ENCODE measurements at regions not wholly inside any gene's neighbourhood (a gene's known extent, or its start where the extent isn't known, plus 50 kb on each side); places are given as distances from the start of the nearest gene placed in this dataset.

GRCh38 chr6:91412532-91412931, 825.7 kb upstream of the MAP3K7 start:
- no peak overlapping the region for H3K4me3 ChIP-seq (ENCODE audit: low read length)
- no peaks in the 10 kb centered on the region for H3K27me3 ChIP-seq (ENCODE audit: control insufficient read depth, insufficient read depth, low read length)
- H3K9me3 ChIP-seq (ENCODE audit: control insufficient read depth, insufficient read depth, low read length) = no peaks in the 10 kb centered on the region
- H3K4me1 ChIP-seq (ENCODE audit: control insufficient read depth, insufficient read depth, low read length) = no peaks in the 10 kb centered on the region
- no peak for DNase-seq (ENCODE audit: low read depth, low spot score)
- H3K36me3 ChIP-seq (ENCODE audit: control insufficient read depth, insufficient read depth, low read length) = no peaks in the 10 kb centered on the region
- WGBS (ENCODE audit: insufficient coverage, insufficient read length) = no CpG with 5 or more reads among the region's 3 CpGs
- H3K27ac ChIP-seq (ENCODE audit: low read length) = no peak overlapping the region

GRCh38 chr6:91407706-91408105, 820.8 kb upstream of the MAP3K7 start:
- Histone ChIP-seq H3K4me3 (ENCODE audit: low read length) (no peak overlapping the region), H3K27ac (ENCODE audit: low read length) (no peak overlapping the region), H3K27me3 (ENCODE audit: control insufficient read depth, insufficient read depth, low read length) (no peaks in the 10 kb centered on the region), H3K9me3 (ENCODE audit: control insufficient read depth, insufficient read depth, low read length) (no peaks in the 10 kb centered on the region), H3K36me3 (ENCODE audit: control insufficient read depth, insufficient read depth, low read length) (no peaks in the 10 kb centered on the region), H3K4me1 (ENCODE audit: control insufficient read depth, insufficient read depth, low read length) (no peaks in the 10 kb centered on the region)
- WGBS (ENCODE audit: insufficient coverage, insufficient read length) = no CpG with 5 or more reads among the region's 3 CpGs
- no peak for DNase-seq (ENCODE audit: low read depth, low spot score)

- Histone ChIP-seq H3K27me3 (ENCODE audit: control insufficient read depth, insufficient read depth, low read length) (no peaks in the 10 kb centered on the region), H3K4me1 (ENCODE audit: control insufficient read depth, insufficient read depth, low read length) (no peaks in the 10 kb centered on the region), H3K9me3 (ENCODE audit: control insufficient read depth, insufficient read depth, low read length) (no peaks in the 10 kb centered on the region; the same call in 1 of the 2 replicates), H3K27ac (ENCODE audit: low read length) (no peak overlapping the region), H3K36me3 (ENCODE audit: control insufficient read depth, insufficient read depth, low read length) (no peaks in the 10 kb centered on the region), H3K4me3 (ENCODE audit: low read length) (no peak overlapping the region)
- DNase-seq (ENCODE audit: low read depth, low spot score) = no peak
These were observed 806.1 kb upstream of the MAP3K7 start for GRCh38 chr6:91392951-91393350.

- peak; percentile 48 for DNase-seq (ENCODE audit: low read depth, low spot score)
- Histone ChIP-seq H3K4me3 (ENCODE audit: low read length) (no peak overlapping the region), H3K36me3 (ENCODE audit: control insufficient read depth, insufficient read depth, low read length) (no peaks in the 10 kb centered on the region), H3K4me1 (ENCODE audit: control insufficient read depth, insufficient read depth, low read length) (peaks cover 3% of the 10 kb centered on the region; the same call in 1 of the 2 replicates), H3K27ac (ENCODE audit: low read length) (no peak overlapping the region), H3K27me3 (ENCODE audit: control insufficient read depth, insufficient read depth, low read length) (no peaks in the 10 kb centered on the region), H3K9me3 (ENCODE audit: control insufficient read depth, insufficient read depth, low read length) (no peaks in the 10 kb centered on the region)
- WGBS (ENCODE audit: insufficient coverage, insufficient read length) = no CpG with 5 or more reads among the region's 11 CpGs
These were observed 800.6 kb upstream of the MAP3K7 start for GRCh38 chr6:91387290-91388059.

GRCh38 chr6:91386204-91386603, 799.3 kb upstream of the MAP3K7 start:
- H3K27ac ChIP-seq (ENCODE audit: low read length) = no peak overlapping the region
- DNase-seq (ENCODE audit: low read depth, low spot score) = no peak
- WGBS (ENCODE audit: insufficient coverage, insufficient read length) = no CpG with 5 or more reads among the region's 1 CpG

GRCh38 chr6:91383207-91383606, 796.3 kb upstream of the MAP3K7 start:
- no CpG with 5 or more reads among the region's 3 CpGs for WGBS (ENCODE audit: insufficient coverage, insufficient read length)
- Histone ChIP-seq H3K27me3 (ENCODE audit: control insufficient read depth, insufficient read depth, low read length) (no peaks in the 10 kb centered on the region), H3K27ac (ENCODE audit: low read length) (no peak overlapping the region), H3K36me3 (ENCODE audit: control insufficient read depth, insufficient read depth, low read length) (no peaks in the 10 kb centered on the region), H3K9me3 (ENCODE audit: control insufficient read depth, insufficient read depth, low read length) (no peaks in the 10 kb centered on the region), H3K4me3 (ENCODE audit: low read length) (no peak overlapping the region), H3K4me1 (ENCODE audit: control insufficient read depth, insufficient read depth, low read length) (peaks cover 3% of the 10 kb centered on the region; the same call in 1 of the 2 replicates)
- DNase-seq (ENCODE audit: low read depth, low spot score) = no peak

More at GRCh38 chr6:91386204-91386603, 799.3 kb upstream of the MAP3K7 start:
- Histone ChIP-seq H3K4me1 (ENCODE audit: control insufficient read depth, insufficient read depth, low read length) (peaks cover 3% of the 10 kb centered on the region; the same call in 1 of the 2 replicates), H3K9me3 (ENCODE audit: control insufficient read depth, insufficient read depth, low read length) (no peaks in the 10 kb centered on the region), H3K4me3 (ENCODE audit: low read length) (no peak overlapping the region), H3K27me3 (ENCODE audit: control insufficient read depth, insufficient read depth, low read length) (no peaks in the 10 kb centered on the region), H3K36me3 (ENCODE audit: control insufficient read depth, insufficient read depth, low read length) (no peaks in the 10 kb centered on the region)

- H3K4me3 ChIP-seq (ENCODE audit: low read length) = no peak overlapping the region
- H3K27ac ChIP-seq (ENCODE audit: low read length) = no peak overlapping the region
- no peaks in the 10 kb centered on the region for H3K9me3 ChIP-seq (ENCODE audit: control insufficient read depth, insufficient read depth, low read length)
- no peaks in the 10 kb centered on the region for H3K27me3 ChIP-seq (ENCODE audit: control insufficient read depth, insufficient read depth, low read length)
- no peaks in the 10 kb centered on the region for H3K36me3 ChIP-seq (ENCODE audit: control insufficient read depth, insufficient read depth, low read length)
- WGBS (ENCODE audit: insufficient coverage, insufficient read length) = no CpG with 5 or more reads among the region's 4 CpGs
- DNase-seq (ENCODE audit: low read depth, low spot score) = no peak
- H3K4me1 ChIP-seq (ENCODE audit: control insufficient read depth, insufficient read depth, low read length) = no peaks in the 10 kb centered on the region
These were observed 789.8 kb upstream of the MAP3K7 start for GRCh38 chr6:91376686-91377085.

GRCh38 chr6:91366781-91367180, 779.9 kb upstream of the MAP3K7 start:
- H3K4me1 ChIP-seq (ENCODE audit: control insufficient read depth, insufficient read depth, low read length) = no peaks in the 10 kb centered on the region
- no peaks in the 10 kb centered on the region for H3K27me3 ChIP-seq (ENCODE audit: control insufficient read depth, insufficient read depth, low read length)
- no peak overlapping the region for H3K27ac ChIP-seq (ENCODE audit: low read length)
- no peak for DNase-seq (ENCODE audit: low read depth, low spot score)
- H3K9me3 ChIP-seq (ENCODE audit: control insufficient read depth, insufficient read depth, low read length) = no peaks in the 10 kb centered on the region
- no CpG with 5 or more reads among the region's 3 CpGs for WGBS (ENCODE audit: insufficient coverage, insufficient read length)
- no peaks in the 10 kb centered on the region for H3K36me3 ChIP-seq (ENCODE audit: control insufficient read depth, insufficient read depth, low read length)
- H3K4me3 ChIP-seq (ENCODE audit: low read length) = no peak overlapping the region

GRCh38 chr6:91358986-91359385, 772.1 kb upstream of the MAP3K7 start:
- no peak overlapping the region for H3K27ac ChIP-seq (ENCODE audit: low read length)
- DNase-seq (ENCODE audit: low read depth, low spot score) = no peak
- H3K4me3 ChIP-seq (ENCODE audit: low read length) = no peak overlapping the region
- H3K4me1 ChIP-seq (ENCODE audit: control insufficient read depth, insufficient read depth, low read length) = no peaks in the 10 kb centered on the region
- H3K36me3 ChIP-seq (ENCODE audit: control insufficient read depth, insufficient read depth, low read length) = no peaks in the 10 kb centered on the region
- no peaks in the 10 kb centered on the region for H3K9me3 ChIP-seq (ENCODE audit: control insufficient read depth, insufficient read depth, low read length)
- no peaks in the 10 kb centered on the region for H3K27me3 ChIP-seq (ENCODE audit: control insufficient read depth, insufficient read depth, low read length)

GRCh38 chr6:91352878-91353277, 766.0 kb upstream of the MAP3K7 start:
- H3K27me3 ChIP-seq (ENCODE audit: control insufficient read depth, insufficient read depth, low read length) = no peaks in the 10 kb centered on the region
- no peaks in the 10 kb centered on the region for H3K36me3 ChIP-seq (ENCODE audit: control insufficient read depth, insufficient read depth, low read length)
- H3K4me1 ChIP-seq (ENCODE audit: control insufficient read depth, insufficient read depth, low read length) = no peaks in the 10 kb centered on the region
- DNase-seq (ENCODE audit: low read depth, low spot score) = no peak
- no CpG with 5 or more reads among the region's 4 CpGs for WGBS (ENCODE audit: insufficient coverage, insufficient read length)
- H3K27ac ChIP-seq (ENCODE audit: low read length) = no peak overlapping the region
- H3K9me3 ChIP-seq (ENCODE audit: control insufficient read depth, insufficient read depth, low read length) = no peaks in the 10 kb centered on the region
- H3K4me3 ChIP-seq (ENCODE audit: low read length) = no peak overlapping the region

GRCh38 chr6:91352321-91352720, 765.4 kb upstream of the MAP3K7 start:
- no peaks in the 10 kb centered on the region for H3K4me1 ChIP-seq (ENCODE audit: control insufficient read depth, insufficient read depth, low read length)
- no peaks in the 10 kb centered on the region for H3K36me3 ChIP-seq (ENCODE audit: control insufficient read depth, insufficient read depth, low read length)
- H3K27ac ChIP-seq (ENCODE audit: low read length) = no peak overlapping the region
- WGBS (ENCODE audit: insufficient coverage, insufficient read length) = no CpG with 5 or more reads among the region's 3 CpGs
- no peaks in the 10 kb centered on the region for H3K9me3 ChIP-seq (ENCODE audit: control insufficient read depth, insufficient read depth, low read length)
- H3K4me3 ChIP-seq (ENCODE audit: low read length) = no peak overlapping the region
- DNase-seq (ENCODE audit: low read depth, low spot score) = no peak
- H3K27me3 ChIP-seq (ENCODE audit: control insufficient read depth, insufficient read depth, low read length) = no peaks in the 10 kb centered on the region

Measured in iPS DF 6.9 (cell line).